ENCODE measurements at regions not wholly inside any gene's neighbourhood (a gene's known extent, or its start where the extent isn't known, plus 50 kb on each side); places are given as distances from the start of the nearest gene placed in this dataset.

DNA sequence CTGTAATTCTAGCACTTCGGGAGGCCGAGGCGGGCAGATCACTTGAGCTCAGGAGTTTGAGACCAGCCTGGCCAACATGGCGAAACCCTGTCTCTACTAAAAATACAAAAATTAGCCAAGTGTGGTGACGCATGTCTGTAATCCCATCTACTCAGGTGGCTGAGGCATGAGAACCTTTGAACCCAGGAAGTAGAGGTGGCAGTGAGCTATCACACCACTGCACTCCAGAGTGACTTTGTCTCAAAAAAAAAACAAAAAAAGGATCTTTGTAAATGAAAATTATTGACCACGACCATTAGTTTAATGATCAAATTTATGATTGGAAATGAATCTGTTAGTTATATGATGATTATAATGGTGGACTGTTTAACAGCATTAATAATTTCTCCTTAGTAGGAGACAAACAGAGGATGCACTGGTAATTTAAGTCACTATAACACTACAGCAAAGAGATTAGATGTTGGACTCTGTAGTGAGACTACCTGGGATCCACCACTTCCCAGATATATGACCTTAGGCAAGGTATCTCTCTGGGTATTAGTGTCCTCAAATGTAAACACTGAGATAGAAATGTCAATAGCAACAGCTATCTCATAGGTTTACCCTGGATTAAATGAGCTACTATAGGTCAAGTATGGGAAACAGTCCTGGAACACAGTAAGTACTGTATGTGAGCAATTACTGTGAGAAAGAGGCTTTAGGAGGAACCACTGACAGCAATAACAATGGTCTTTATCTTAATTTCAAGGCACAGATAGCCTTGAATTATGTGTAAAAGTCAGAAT lies 214.7 kb downstream of the NOVA1 start:
- Histone ChIP-seq H3K27me3 (no peaks in the 10 kb centered on the region), H3K36me3 (no peaks in the 10 kb centered on the region), H3K4me3 (no peak overlapping the region), H3K27ac (peak overlapping the region; percentile 92), H3K9me3 (ENCODE audit: low read depth) (no peaks in the 10 kb centered on the region), H3K4me1 (ENCODE audit: low read depth) (peaks cover 28% of the 10 kb centered on the region)
- TF ChIP-seq CTCF (IDR thresholded peaks at IDR 0.05; ENCODE audit: low read depth, low read length): no peak
- no peak for DNase-seq (ENCODE audit: low read depth in 1 of 2, low spot score in 1 of 2)

DNA sequence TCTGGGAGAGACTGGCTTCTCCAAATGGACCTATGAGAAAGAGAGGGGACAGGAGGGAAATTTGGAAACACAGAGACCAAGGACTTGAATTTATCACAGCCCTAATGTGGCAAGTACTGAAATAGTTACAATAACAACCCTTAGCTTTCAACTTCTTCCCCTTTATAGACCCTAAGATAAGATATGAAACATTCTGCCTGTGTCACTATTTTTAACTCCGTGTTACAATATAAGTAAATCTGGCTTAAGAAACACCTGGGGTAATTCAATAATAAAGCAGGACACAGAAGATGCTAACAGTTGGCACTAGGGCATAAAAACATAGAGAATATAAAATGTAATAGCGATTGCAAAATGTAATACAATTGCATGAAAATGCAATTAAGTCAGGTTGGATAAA lies 216.4 kb downstream of the NOVA1 start:
- H3K4me1 ChIP-seq (ENCODE audit: low read depth): peaks cover 28% of the 10 kb centered on the region
- peak overlapping the region; percentile 92 for H3K27ac ChIP-seq
- H3K36me3 ChIP-seq: no peaks in the 10 kb centered on the region
- H3K27me3 ChIP-seq: no peaks in the 10 kb centered on the region
- TF ChIP-seq CTCF (IDR thresholded peaks at IDR 0.05; ENCODE audit: low read depth, low read length): no peak
- no peak overlapping the region for H3K4me3 ChIP-seq
- DNase-seq (ENCODE audit: low read depth in 1 of 2, low spot score in 1 of 2): no peak
- H3K9me3 ChIP-seq (ENCODE audit: low read depth): no peaks in the 10 kb centered on the region

DNA sequence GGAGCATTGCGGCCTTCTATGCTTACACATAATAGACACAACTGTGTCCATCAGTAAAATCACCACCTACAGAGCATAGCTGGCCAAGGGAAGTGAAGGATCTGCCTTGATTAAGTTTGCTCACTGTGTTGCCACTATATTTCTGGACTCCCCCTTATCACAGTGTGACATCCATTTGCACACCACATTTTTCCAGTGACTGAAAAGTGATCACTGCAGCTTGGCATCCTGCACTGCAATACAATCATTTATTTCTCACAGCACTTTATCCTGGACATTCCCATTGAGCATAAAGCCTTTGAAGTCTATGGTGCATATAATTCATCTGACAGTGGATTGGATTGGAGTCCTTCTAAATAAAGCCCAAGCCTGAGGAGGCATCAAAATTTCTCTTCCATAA lies 217.2 kb downstream of the NOVA1 start:
- H3K4me3 ChIP-seq: no peak overlapping the region
- no peaks in the 10 kb centered on the region for H3K36me3 ChIP-seq
- no peak for TF ChIP-seq CTCF (IDR thresholded peaks at IDR 0.05; ENCODE audit: low read depth, low read length)
- peak overlapping the region; percentile 92 for H3K27ac ChIP-seq
- H3K27me3 ChIP-seq: no peaks in the 10 kb centered on the region
- H3K9me3 ChIP-seq (ENCODE audit: low read depth): no peaks in the 10 kb centered on the region
- peaks cover 28% of the 10 kb centered on the region for H3K4me1 ChIP-seq (ENCODE audit: low read depth)
- DNase-seq (ENCODE audit: low read depth in 1 of 2, low spot score in 1 of 2): no peak

GRCh38 chr14:26379951-26380350 lies 217.9 kb downstream of the NOVA1 start:
- TF ChIP-seq CTCF (IDR thresholded peaks at IDR 0.05; ENCODE audit: low read depth, low read length): no peak
- no peak for DNase-seq (ENCODE audit: low read depth in 1 of 2, low spot score in 1 of 2)
- no peaks in the 10 kb centered on the region for H3K27me3 ChIP-seq
- H3K27ac ChIP-seq: peak overlapping the region; percentile 92
- H3K9me3 ChIP-seq (ENCODE audit: low read depth): no peaks in the 10 kb centered on the region
- peaks cover 28% of the 10 kb centered on the region for H3K4me1 ChIP-seq (ENCODE audit: low read depth)
- no peak overlapping the region for H3K4me3 ChIP-seq
- no peaks in the 10 kb centered on the region for H3K36me3 ChIP-seq

DNA sequence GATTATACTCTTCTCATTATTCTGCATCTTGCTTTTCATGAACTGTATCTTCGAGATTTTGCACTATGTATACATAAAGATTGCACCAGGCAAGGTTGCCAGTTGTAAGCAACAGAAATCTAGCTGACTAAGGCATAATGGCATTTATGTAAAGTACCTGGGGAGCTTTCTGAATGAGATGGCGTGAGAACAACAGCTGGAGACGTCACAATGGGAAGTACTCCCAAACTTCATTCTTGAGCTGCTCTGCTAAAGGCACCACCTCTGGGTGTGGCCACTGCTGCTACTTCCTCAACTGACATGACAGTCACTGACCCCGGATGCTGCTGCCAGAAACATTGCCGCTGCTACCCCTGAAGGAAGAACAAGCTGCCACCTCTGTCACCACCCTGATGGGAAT lies 220.7 kb downstream of the NOVA1 start:
- no peaks in the 10 kb centered on the region for H3K27me3 ChIP-seq
- no peak for TF ChIP-seq CTCF (IDR thresholded peaks at IDR 0.05; ENCODE audit: low read depth, low read length)
- H3K4me3 ChIP-seq: no peak overlapping the region
- peaks cover 25% of the 10 kb centered on the region for H3K4me1 ChIP-seq (ENCODE audit: low read depth)
- no peaks in the 10 kb centered on the region for H3K36me3 ChIP-seq
- H3K27ac ChIP-seq: no peak overlapping the region
- DNase-seq (ENCODE audit: low read depth in 1 of 2, low spot score in 1 of 2): no peak
- H3K9me3 ChIP-seq (ENCODE audit: low read depth): no peaks in the 10 kb centered on the region
